HG03442 (cell line): ENCODE measurements at regions not wholly inside any gene's neighbourhood (a gene's known extent, or its start where the extent isn't known, plus 50 kb on each side); places are given as distances from the start of the nearest gene placed in this dataset.

ENCODE experiments used
- ATAC-seq: cut with Tn5 transposase; IDR thresholded peaks from one replicate; pipeline ENCODE4 v1.9.1; 2021; ENCODE audit warnings: mild to moderate bottlenecking, moderate library complexity; ENCODE audit not compliant: unreplicated experiment

GRCh38 chr6:163904186-163904585 is 489.7 kb downstream of the QKI start:
- no peak for ATAC-seq

- no peak for ATAC-seq
Measured at GRCh38 chr6:163903541-163903940, 489.0 kb downstream of the QKI start.

GRCh38 chr6:163902993-163903392 is 488.5 kb downstream of the QKI start:
- ATAC-seq: no peak

DNA sequence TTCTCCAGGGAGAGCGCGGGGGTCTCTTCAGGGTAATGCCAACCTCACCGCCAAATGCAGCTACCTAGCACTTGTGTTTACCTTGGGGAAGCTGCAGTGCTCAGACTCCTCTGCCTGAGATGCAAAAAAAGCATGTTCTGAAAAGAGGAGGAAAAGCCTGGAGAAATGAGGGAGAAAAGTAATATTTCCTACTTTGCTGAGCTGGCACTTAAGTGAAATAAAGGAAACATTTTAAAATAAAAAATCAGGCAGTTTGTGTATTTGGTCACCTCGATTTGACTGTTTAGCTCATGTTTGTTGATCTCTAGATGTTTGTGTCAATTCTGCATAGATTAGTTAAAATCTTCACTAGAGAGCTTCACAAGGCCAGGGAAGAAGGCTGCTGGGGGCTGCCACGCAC is 487.2 kb downstream of the QKI start:
- ATAC-seq: no peak

DNA sequence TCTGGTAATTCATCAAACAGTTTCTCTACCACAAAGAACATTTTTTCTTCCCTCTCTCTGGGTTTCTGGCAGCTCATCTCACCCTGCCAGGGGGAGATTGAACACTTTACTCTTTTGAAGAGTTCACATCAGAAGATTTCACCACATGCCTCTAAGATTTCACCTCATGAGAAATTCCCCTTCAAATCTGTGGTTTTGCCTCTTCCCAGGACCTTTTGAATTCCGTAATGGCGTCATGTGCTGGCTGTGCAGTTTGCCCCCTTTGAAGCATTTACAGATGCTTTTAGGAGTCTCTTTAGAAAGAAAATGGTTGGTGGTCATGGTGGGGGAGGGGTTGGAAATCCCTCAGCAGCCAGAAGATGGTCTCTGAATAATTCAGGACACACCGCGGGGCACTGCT is 486.1 kb downstream of the QKI start:
- ATAC-seq: no peak

GRCh38 chr6:163897669-163898068 is 483.2 kb downstream of the QKI start:
- ATAC-seq: no peak

DNA sequence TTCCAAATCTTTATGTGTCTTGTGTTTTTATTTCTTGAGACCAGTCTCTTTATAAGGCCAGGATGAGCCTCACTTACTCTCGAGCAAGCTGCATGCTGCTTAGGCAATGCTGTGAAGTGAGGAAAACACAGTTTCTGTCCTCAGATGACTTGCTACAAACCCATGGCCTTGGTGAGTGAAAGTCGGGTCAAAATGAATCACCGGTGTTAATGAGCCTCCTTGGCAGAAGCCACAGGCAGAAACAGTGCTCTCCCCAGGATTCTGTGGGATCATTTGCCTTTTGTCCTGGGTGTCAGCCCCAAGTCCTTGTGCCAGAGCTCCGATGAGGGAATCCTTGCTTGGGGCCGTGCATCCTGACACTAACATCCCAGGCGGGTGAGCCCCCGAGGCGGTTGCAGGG is 482.5 kb downstream of the QKI start:
- ATAC-seq: no peak

DNA sequence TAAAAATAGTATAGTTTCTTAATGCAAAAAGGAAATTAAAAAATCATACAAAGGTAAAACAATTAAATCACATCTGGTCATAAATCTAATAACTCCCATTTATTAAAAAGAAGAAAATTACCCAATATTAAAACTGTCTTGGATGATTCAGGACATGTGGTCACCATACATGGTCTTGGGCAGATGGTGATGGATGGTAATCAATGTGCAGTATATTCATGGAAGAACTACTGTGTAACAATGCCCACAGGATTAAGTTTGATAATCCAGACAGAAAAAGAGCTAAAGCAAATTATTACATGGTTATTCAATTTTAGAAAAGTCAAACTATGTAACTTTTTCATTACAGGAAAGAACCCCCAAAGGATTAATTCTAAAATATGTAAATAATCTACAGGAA is 480.6 kb downstream of the QKI start:
- ATAC-seq: no peak

GRCh38 chr6:163893609-163894189 is 479.2 kb downstream of the QKI start:
- ATAC-seq: no peak

- ATAC-seq: no peak
Measured at GRCh38 chr6:163892824-163893561, 478.5 kb downstream of the QKI start.

DNA sequence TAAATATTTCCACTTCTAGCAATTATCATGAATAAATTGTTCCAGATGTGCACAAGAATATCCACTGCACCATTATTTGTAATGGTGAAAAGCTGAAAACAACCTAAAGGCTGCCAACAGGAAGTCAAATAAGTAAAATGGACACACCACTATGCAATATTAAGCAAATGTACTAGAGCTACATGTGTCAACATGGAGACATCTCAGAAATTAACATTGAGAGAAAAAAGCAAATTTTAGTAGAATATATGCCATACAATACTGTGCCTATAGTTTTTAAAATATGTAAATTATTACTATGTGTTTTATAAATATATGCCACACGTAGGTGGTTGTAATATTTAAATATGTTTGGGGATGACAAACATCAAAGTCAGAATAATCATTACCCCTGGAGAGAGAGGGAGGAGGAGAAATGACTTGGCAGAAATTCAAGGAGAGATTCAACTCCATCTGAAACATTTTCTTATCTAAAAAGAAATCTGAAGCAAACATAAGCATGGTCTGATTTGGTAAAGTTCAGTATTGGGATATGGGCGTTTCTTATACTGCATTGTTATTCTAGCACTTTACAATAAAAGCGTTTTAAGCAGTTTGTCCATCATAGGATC is 475.5 kb downstream of the QKI start:
- ATAC-seq: no peak

GRCh38 chr6:163888030-163888819 is 473.7 kb downstream of the QKI start:
- peak; percentile 41 for ATAC-seq

GRCh38 chr6:163886428-163886827 is 471.9 kb downstream of the QKI start:
- ATAC-seq: no peak

GRCh38 chr6:163883984-163884383 is 469.5 kb downstream of the QKI start:
- no peak for ATAC-seq

- no peak for ATAC-seq
Measured at GRCh38 chr6:163878698-163879097, 464.2 kb downstream of the QKI start.

DNA sequence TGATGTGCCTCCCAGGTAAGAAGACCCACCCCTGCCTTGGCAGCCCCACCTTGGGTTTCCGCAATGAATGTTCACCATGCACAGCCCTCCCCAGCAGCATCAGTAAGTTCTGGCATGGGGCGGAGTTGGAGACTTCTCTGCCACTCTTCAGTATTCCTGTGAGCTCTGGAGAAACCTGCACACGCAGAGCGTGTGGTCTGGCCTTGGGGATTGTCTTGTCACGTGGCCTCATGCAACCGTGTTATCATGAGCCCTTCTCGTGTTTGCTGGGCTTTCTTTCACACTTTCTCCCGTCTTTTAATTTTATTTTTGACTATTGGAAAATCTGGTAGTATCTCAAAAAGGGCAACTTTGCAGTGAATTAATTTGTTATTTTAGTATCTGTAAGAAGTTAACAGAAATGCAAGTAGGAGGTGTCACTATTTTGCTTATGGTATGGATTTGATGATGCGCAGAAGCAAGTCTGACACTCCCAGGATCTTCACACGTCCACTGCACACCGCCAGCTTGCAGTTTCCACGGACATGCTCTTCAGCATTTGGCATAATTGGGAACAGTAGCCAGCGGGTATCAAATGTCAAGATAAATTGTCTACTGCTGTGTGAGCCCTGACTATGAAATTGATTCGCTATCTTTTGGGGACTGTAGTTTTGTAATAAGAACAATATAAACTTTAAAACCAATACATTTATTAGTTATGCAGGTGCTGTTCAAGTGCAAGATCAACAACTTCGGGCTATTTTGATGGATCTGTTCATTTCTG is 463.5 kb downstream of the QKI start:
- ATAC-seq: no peak

DNA sequence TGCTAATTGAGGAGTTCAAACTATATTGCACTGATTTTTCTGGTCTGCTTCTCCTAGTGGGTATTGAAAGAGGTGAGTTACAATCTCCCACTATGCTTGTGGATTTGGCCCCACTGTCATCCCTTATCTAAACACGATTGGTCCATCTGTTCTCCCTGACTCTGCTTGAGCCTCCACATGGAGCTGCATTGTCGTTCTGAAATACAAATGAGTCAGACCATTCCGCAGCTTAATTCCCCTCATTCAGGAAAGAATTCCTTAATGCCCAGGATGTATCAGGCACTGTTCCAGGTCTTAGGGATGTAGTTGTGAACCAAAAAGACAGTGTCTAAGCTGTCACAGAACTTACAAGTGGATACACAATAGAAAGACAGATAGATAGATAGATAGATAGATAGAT is 461.9 kb downstream of the QKI start:
- ATAC-seq: no peak

DNA sequence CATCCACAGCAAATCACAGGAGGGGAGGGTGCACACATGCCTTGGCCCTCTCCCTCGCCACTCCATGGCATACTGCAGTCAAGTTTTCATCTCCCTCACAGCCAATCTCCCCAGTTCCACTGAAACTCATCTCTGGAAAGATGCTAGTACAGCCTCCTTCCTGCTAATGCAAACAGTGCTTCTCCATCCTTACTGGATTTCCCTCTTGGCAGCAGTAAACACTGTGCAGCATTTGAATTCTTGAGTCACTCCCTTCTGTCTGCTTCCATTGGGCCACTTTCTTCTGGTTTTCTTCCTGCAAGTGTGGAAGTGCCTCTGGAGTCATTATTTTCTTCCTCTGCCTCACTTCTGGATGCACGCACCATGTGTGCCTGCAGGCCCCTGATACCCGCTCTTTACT is 460.3 kb downstream of the QKI start:
- no peak for ATAC-seq

DNA sequence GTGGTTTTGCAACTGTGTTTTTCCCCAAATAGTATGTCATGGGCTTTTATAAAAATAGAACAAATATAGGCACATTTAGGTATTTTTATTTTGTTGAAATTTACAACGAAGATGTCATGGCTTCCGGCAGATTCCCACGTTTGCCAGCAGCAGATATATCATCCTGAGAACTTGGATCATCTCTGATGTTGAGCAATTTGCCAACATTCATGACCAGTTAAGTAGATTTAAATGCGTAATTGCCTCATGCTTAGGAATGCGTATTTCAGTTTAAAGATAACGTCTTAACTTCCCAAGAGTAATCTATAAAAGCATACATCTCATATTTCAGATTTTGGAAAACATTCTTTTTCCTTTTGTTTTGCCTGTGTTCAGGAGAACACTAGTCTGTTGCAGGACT is 457.8 kb downstream of the QKI start:
- ATAC-seq: no peak

DNA sequence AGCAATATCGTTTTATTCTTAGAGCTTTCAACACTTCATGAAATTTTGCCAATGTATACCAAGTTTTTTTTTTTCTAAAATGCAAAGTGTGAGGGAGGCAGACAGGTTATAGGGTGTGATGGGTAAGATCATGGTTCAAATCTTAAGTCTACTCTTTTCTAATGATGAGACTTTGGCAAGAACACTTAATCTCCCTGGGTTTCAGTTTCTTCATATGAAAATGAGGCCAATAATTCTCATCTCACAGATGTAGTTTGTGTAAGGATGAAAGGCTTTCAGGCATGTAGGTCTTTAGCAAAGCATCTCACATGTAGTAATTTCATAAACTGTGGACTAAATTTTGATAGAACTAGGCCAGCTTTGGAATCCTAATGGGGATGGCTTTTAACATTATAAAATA is 457.1 kb downstream of the QKI start:
- no peak for ATAC-seq
